22Rv1 (cell line): ENCODE measurements at regions not wholly inside any gene's neighbourhood (a gene's known extent, or its start where the extent isn't known, plus 50 kb on each side); places are given as distances from the start of the nearest gene placed in this dataset.
A peak's percentile ranks its signal among the peaks of the same experiment; 100 is the strongest.

Source experiments
- H3K27ac ChIP-seq: fragments of 450-650 bp; 2 replicates; pipeline ENCODE4 v1.5.1; 2017
- CTCF ChIP-seq: fragments of 450-650 bp; IDR thresholded peaks from 2 replicates; pipeline ENCODE4 v1.5.1; 2017; ENCODE audit warnings: mild to moderate bottlenecking
- ZFX ChIP-seq: fragments of 450-650 bp; IDR thresholded peaks from 2 replicates; pipeline ENCODE4 v1.6.1; 2017; ENCODE audit warnings: antibody characterized with exemption, borderline replicate concordance

GRCh38 chr12:94716339-94716738, 66.0 kb upstream of the TMCC3 start:
- H3K27ac ChIP-seq = no peak overlapping the region
- TF ChIP-seq CTCF = no peak
- no peak for TF ChIP-seq ZFX

- TF ChIP-seq ZFX (no peak), CTCF (no peak)
- H3K27ac ChIP-seq = no peak overlapping the region
Measured at GRCh38 chr12:94714378-94715114, 64.2 kb upstream of the TMCC3 start.

- no peak overlapping the region for H3K27ac ChIP-seq
- TF ChIP-seq ZFX = no peak
- no peak for TF ChIP-seq CTCF
Measured at GRCh38 chr12:94712815-94713515, 62.6 kb upstream of the TMCC3 start.

- H3K27ac ChIP-seq = no peak overlapping the region
- TF ChIP-seq CTCF = peak; percentile 74
- TF ChIP-seq ZFX = no peak
Measured at GRCh38 chr12:94710933-94711332, 60.6 kb upstream of the TMCC3 start.

- no peak for TF ChIP-seq ZFX
- TF ChIP-seq CTCF = no peak
- H3K27ac ChIP-seq = no peak overlapping the region
Measured at GRCh38 chr12:94707892-94708291, 57.5 kb upstream of the TMCC3 start.

- TF ChIP-seq CTCF (no peak), ZFX (no peak)
Measured at GRCh38 chr12:94707036-94707435, 56.7 kb upstream of the TMCC3 start.

GRCh38 chr12:94706250-94706661, 55.9 kb upstream of the TMCC3 start:
- TF ChIP-seq CTCF = no peak
- TF ChIP-seq ZFX = no peak
- H3K27ac ChIP-seq = no peak overlapping the region

More at GRCh38 chr12:94707036-94707435, 56.7 kb upstream of the TMCC3 start:
- no peak overlapping the region for H3K27ac ChIP-seq
